GM21381 (cell line): ENCODE measurements at regions not wholly inside any gene's neighbourhood (a gene's known extent, or its start where the extent isn't known, plus 50 kb on each side); places are given as distances from the start of the nearest gene placed in this dataset.
A peak's percentile ranks its signal among the peaks of the same experiment; 100 is the strongest.

Experiments used
- ATAC-seq: cut with Tn5 transposase; IDR thresholded peaks from one replicate; pipeline ENCODE4 v1.9.1; 2021; ENCODE audit warnings: mild to moderate bottlenecking, moderate library complexity; ENCODE audit not compliant: unreplicated experiment

GRCh38 chr18:79608999-79609461 is 70.6 kb upstream of the CTDP1 start:
- ATAC-seq: no peak

GRCh38 chr18:79609841-79610281 is 69.7 kb upstream of the CTDP1 start:
- ATAC-seq: no peak

GRCh38 chr18:79610461-79611039 is 69.1 kb upstream of the CTDP1 start:
- no peak for ATAC-seq

- ATAC-seq: no peak
Measured at GRCh38 chr18:79611040-79611681, 68.4 kb upstream of the CTDP1 start.

DNA sequence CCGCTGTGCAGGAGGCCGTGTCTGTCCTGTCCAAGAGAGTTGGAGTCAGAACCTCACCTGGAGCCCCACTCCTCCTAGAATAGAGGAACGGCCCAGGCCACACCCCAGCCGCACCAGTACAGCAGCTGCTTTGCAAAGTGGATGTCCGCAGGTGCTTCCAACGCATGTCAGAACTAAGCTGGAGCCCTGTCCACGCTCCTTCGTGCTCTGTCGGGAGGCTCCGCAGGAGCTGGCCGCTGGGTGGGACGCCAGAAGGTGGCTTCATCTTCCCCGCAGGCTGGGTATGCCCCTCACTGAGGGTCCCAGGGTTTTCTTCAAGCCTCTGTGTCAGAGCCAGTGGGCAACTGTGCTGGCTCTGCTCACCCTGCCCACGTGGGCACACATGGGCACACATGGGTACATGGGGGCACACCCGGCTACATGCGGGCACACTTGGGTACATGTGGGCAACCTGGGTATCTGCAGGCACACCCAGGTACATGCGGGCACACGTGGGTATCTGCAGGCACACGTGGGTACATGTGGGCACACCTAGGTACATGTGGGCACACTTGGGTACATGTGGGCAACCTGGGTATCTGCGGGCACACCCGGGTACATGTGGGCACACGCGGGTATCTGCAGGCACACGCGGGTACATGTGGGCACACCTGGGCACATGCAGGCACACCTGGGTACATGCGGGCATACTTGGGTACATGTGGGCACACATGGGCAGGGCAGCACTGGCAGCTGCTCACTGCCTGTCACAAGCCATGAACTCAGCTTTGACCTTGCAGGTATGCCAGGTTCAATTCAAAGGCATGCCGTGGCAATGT is 67.1 kb upstream of the CTDP1 start:
- no peak for ATAC-seq

DNA sequence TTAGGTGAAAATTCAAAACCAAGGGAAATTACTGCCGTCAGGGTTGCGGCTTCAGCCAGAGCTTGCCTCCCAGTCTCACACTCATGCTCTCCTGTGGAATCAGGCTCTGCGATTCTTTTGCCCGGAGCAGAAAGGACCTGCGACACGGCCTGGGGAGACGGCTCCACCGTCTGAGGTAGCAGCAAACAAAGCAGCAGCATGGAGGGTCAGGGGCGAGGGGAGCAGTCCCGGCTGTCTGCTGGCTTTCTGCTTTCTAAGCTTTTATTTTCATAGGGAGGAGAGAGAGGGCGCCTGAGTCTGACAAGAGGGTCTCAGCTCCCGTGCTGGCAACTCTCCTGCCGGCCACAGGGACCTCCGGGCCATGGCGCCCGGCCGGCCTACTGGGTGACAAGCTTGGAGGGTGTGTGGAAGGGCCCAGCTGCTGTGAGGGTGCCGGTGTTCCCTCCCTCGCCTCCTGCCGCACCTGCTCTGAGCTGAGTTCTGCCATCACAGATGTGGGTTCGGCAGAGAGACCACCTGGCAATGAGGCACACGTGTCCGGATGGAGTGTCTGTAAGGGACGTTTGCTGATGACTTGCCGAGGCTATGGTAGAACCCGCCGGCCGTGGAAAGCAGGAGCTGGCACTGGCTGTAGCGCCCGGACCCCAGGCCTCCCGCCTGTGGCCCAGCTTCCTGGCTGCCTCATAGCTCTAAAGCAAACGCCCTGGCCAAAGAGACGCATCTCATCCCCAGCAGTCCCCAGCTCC is 66.2 kb upstream of the CTDP1 start:
- no peak for ATAC-seq

DNA sequence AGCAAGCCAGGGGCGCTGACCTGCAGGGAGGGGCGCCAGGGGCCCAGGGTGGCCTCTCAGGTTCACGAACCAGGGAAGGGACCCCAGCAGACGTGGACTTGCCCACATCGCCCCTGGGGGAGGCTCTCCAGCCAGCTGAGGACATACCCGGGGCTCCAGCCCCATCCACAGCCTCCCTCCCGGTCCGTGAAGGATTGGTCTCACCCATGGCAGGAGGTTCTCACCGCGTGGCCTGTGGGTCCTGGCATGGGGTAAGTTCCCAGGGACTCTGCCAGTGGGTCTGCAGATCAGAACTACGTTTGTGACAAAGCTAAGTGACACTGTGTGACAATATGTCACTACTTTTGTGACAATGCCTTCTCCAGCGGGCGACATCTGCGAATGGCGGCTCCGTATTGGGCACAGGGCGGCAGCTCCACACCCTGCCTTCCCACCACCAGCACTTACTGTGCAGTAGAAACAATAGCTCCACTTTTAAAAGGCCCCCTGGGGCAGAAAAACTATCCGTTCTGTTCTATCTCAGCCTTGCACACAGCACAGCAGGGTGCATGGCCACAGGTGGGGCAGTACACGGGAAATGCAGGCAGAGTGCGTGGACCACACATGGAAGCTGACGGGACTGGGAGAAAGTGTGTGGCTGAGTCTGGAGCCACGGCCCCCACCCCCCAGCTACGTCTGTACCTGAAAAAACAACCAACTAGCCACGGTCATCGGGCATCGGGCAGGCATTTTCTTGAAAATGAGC is 65.2 kb upstream of the CTDP1 start:
- no peak for ATAC-seq

GRCh38 chr18:79615091-79615490 is 64.5 kb upstream of the CTDP1 start:
- no peak for ATAC-seq

GRCh38 chr18:79615586-79615985 is 64.0 kb upstream of the CTDP1 start:
- ATAC-seq: no peak

DNA sequence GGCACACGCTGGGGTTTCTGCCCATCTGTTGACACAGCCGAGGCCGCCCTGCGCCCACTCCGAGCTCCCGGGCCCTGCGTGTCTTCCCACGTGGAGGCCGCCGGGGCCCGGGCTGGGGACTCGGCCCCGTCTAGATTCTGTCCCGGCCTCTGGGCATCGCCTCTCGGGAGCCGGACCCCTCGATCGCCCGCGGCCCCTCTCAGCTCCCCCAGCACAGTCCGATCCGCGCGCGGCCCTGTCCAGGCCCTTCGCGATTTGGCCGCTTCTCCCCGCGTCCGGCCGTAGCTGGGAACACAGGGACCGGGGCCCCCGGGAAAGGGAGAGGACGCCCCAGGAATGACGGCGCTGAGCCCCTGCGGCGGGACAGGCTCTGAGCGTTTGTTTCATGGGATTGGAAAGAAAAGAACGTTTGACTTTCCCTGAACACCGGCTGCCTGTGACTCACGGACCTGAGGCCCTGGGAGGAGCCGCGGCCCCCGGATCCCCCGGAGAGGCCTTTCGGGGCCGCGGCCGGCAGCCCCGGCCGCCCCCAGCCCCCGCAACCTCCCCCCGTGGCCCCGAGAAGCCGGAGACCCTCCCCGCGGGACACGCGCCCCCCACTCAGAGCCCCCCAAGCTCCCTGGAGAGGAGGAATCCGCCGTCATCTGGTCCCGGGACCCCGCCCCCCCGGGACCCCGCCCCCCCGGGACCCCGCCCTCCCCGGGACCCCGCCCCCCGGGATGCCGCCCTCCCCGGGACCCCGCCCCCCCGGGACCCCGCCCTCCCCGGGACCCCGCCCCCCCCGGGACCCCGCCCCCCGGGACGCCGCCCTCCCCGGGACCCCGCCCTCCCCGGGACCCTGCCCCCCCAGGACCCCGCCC is 62.7 kb upstream of the CTDP1 start:
- ATAC-seq: no peak

DNA sequence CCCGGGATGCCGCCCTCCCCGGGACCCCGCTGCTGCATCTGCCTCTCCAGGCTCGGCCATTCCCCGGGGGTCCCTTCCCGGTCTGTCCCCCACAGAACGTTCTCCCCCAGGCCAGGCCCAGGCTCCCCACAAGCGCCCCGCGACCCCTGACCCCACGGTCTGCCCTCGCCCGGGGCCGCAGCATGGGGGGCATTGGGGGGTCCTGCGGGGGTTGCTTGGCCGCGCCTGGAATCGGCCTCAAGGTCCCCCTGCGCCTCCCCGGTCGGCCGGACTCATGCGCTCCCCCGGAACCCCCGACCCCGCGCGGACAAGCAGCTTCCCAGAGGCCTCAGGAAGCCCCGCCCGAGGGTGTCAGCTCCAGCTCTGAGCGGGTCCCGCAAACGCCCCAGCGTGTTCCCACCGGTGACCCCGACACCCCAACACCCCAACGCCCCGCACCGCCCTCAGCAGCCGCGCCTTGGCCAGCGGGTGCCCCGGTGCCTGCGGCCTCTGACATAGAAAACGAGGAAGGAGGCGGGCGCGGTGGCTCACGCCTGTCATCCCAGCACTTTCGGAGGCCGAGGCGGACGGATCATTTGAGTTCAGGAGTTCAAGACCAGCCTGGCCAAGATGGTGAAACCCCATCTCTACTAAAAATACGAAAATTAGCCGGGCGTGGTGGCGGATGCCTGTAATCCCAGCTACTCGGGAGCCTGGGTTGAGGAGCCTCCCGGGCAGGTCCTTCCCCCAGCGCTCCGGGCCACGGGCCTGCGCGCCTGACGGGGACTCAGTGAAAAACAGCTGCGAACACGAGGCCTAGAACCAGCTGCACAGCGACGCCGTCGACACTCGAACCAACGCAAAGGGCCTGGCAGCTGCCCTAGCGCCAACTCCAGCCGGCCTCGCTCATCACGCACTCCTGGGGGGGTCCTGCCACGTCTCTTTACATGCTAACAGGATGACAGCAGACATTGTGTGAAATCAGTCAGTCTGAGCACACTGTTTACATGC is 61.8 kb upstream of the CTDP1 start:
- ATAC-seq: no peak

- ATAC-seq: no peak
Measured at GRCh38 chr18:79620576-79621165, 58.9 kb upstream of the CTDP1 start.

GRCh38 chr18:79621501-79621900 is 58.1 kb upstream of the CTDP1 start:
- ATAC-seq: no peak

DNA sequence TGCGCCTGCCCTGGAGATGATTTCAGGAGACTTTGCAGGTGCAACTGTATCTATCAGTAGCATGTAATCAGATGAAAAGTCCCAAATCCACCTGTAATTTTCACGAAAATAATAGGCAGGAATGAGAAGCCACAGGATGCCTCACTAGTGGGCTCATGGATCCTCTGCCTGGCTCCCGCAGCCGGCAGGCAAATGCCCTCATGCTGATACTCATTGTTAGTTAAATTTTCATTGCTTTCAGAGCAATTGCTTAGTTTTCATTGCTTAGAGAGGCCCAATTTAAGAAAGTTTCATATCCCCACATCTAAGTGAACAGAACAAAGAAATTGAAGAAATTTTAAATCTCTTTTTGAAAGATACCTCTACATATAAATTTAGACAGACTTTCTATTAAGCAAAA is 57.6 kb upstream of the CTDP1 start:
- ATAC-seq: no peak

GRCh38 chr18:79624356-79625170 is 55.0 kb upstream of the CTDP1 start:
- peak; percentile 45 for ATAC-seq

- peak; percentile 59 for ATAC-seq
Measured at GRCh38 chr18:79625195-79625923, 54.2 kb upstream of the CTDP1 start.
